ENCODE measurements at regions not wholly inside any gene's neighbourhood (a gene's known extent, or its start where the extent isn't known, plus 50 kb on each side); places are given as distances from the start of the nearest gene placed in this dataset.
"Not testable (repeated sequence)": the region's sequence is repeated elsewhere in the genome, so short reads cannot be mapped to it uniquely, and the experiment has no call there.

DNA sequence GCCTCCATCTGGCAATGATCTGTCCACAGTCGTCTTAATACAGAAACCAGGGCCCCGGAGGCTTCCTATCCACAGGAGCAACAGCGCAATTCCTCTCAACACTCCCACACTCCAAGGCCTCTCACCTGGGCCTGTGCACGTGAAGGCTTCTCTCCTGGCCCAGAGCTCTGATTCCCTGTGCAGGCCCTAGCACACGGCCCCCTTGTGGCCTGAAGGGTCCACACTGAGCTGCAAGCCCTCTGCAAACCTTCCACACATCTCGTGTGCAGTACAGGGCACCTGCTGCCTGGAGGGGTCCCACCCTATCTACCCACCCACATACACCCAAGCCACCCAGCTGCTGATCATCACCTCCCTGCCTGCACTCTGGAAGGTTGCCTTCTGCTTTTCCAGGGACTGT is 150.1 kb upstream of the NUDT10 start:
- no peak for TF ChIP-seq POLR2A (IDR thresholded peaks at IDR 0.05; ENCODE audit: low read length)
- no peak for TF ChIP-seq GATA1 (IDR thresholded peaks at IDR 0.05; ENCODE audit: low read depth, low read length)
- DNase-seq, result no peak

- no peak for DNase-seq
- TF ChIP-seq POLR2A (IDR thresholded peaks at IDR 0.05; ENCODE audit: low read length) (no peak), GATA1 (IDR thresholded peaks at IDR 0.05; ENCODE audit: low read depth, low read length) (no peak)
Observed at GRCh38 chrX:51192104-51192503, 140.5 kb upstream of the NUDT10 start.

DNA sequence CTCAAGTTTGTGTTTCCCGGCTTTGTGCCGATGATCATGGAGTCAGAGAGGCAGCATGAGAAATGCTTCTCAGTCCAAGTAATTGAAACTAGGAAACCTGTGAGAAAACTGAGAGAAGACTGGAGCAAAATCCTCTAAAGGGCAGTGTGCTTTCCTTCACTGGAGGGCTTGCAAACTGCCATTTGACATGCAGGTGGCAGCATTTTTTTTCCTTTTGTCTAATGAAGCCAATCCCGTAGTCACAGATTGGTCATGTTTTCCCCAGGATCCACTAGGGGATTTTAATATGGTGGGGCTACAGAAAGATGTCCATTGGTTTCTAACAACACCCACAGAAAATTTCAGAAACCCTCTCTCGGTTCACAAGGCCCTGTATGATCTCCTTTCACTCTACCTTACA is 117.4 kb upstream of the NUDT10 start:
- TF ChIP-seq GATA1 (IDR thresholded peaks at IDR 0.05; ENCODE audit: low read depth, low read length) (no peak), POLR2A (IDR thresholded peaks at IDR 0.05; ENCODE audit: low read length) (no peak)
- no peak for DNase-seq

DNA sequence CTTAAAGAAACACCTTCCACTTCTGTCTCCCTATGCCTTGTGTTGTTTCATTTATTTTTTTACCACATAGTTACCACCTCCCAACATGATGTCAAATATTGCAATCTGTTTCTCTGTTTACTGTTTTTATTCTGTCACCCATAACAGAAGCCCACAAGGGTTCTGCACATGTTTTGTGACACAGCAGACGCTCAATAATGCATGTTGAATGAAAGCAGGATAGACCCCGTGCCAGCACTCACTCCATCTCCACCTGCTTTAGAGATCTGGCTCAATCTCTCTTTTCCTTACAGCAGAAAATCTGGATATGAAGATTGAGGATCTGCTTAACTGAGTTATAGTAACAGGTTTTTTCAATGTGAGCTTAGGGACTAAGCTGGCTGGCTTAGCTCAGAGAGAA is 116.8 kb upstream of the NUDT10 start:
- DNase-seq, result no peak
- TF ChIP-seq POLR2A (IDR thresholded peaks at IDR 0.05; ENCODE audit: low read length) (no peak), GATA1 (IDR thresholded peaks at IDR 0.05; ENCODE audit: low read depth, low read length) (no peak)

- TF ChIP-seq POLR2A (IDR thresholded peaks at IDR 0.05; ENCODE audit: low read length) (no peak), GATA1 (IDR thresholded peaks at IDR 0.05; ENCODE audit: low read depth, low read length) (no peak)
- no peak for DNase-seq
Observed at GRCh38 chrX:51242212-51242611, 90.4 kb upstream of the NUDT10 start.

- TF ChIP-seq GATA1 (IDR thresholded peaks at IDR 0.05; ENCODE audit: low read depth, low read length) (no peak), POLR2A (IDR thresholded peaks at IDR 0.05; ENCODE audit: low read length) (no peak)
- DNase-seq, result no peak
Observed at GRCh38 chrX:51257490-51257889, 75.1 kb upstream of the NUDT10 start.

- not testable (repeated sequence) for DNase-seq
Observed at GRCh38 chrX:51262271-51262670, 70.4 kb upstream of the NUDT10 start.

GRCh38 chrX:51272638-51273037 is 60.0 kb upstream of the NUDT10 start:
- TF ChIP-seq POLR2A (IDR thresholded peaks at IDR 0.05; ENCODE audit: low read length), result no peak

DNA sequence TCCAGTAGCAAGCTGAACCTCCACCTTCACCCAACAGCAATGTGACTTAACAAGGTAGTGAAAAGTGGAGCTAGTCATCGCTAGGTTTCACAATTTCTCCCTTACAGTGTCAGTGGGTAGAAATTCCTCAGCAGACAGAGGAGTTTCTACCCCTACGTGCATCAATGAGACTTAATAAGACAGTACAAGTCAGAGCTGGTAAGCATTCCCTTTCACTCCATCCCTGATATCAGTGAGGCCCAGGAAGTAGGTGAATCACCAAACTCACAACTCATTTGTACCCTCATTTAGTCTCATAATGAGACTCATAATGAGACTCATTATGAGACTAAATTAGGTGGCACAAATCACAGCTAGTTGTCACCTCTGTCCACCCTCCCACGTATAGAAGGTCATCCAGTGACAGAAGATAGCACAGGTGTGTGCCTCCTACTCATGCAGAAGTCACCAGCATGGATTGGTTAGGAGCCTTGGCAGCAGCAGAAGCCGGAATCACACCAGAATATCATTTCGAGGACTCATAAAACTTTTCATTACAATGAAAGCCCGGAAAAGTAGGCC is 50.8 kb upstream of the NUDT10 start:
- DNase-seq, result no peak
- TF ChIP-seq POLR2A (IDR thresholded peaks at IDR 0.05; ENCODE audit: low read length), result no peak
- no peak for TF ChIP-seq GATA1 (IDR thresholded peaks at IDR 0.05; ENCODE audit: low read depth, low read length)

More at GRCh38 chrX:51272638-51273037, 60.0 kb upstream of the NUDT10 start:
- DNase-seq, result no peak
